Stimulated activated effector memory CD8-positive, alpha-beta T cell treated with anti-CD3 and anti-CD28 coated beads, Interleukin-12 subunit alpha, Interleukin-12 subunit beta, amount 100 ng/mL, for 72 hours (primary cell): ENCODE measurements at regions not wholly inside any gene's neighbourhood (a gene's known extent, or its start where the extent isn't known, plus 50 kb on each side); places are given as distances from the start of the nearest gene placed in this dataset.
"Not testable (repeated sequence)": the region's sequence is repeated elsewhere in the genome, so short reads cannot be mapped to it uniquely, and the experiment has no call there.

Experiments used
- ATAC-seq: fragments of 150-1000 bp; cut with Tn5 transposase; 2 replicates; pipeline ENCODE4 v1.10.0; 2021
- DNase-seq, 2 donors: peaks; one replicate each; pipeline ENCODE4 v3.0.0; 2021 to 2022; ENCODE audit warnings: low spot score in 2 of 2
- H3K27ac Mint-ChIP-seq: one replicate; pipeline ENCODE4 v1.8.0; 2022; ENCODE audit warnings: mild to moderate bottlenecking, mixed read lengths
- H3K36me3 Mint-ChIP-seq: one replicate; pipeline ENCODE4 v1.8.0; 2022; ENCODE audit warnings: mild to moderate bottlenecking, mixed read lengths
- H3K4me1 Mint-ChIP-seq: one replicate; pipeline ENCODE4 v1.8.0; 2022; ENCODE audit warnings: mixed read lengths
- H3K4me3 Mint-ChIP-seq: one replicate; pipeline ENCODE4 v1.8.0; 2022; ENCODE audit warnings: mild to moderate bottlenecking, mixed read lengths
- H3K9me3 Mint-ChIP-seq: one replicate; pipeline ENCODE4 v1.8.0; 2022; ENCODE audit warnings: mixed read lengths

DNA sequence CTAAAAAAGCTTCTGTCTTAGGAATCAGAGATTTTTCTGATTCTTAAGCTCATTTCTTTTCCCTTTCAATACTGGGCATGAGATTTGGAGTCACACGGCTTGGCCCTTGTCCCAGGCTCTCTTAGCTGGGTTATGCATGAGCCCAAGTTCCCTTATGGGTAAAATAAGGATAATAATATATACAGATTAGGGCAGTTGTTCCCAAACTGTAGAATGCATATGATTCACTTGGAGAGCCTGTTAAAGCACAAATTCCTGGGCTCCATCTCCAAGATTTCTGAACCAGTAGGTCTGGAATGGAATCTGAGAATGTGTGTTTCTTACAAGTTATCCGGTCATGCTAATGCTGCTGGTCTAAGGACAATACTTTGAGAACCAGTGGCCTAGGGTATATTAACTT lies 154.0 kb downstream of the REEP3 start:
- no peak overlapping the region for H3K4me3 Mint-ChIP-seq
- no peak overlapping the region for H3K27ac Mint-ChIP-seq
- DNase-seq (no peak), ATAC-seq (no peak)
- no peaks in the 10 kb centered on the region for H3K36me3 Mint-ChIP-seq
- H3K9me3 Mint-ChIP-seq = no peaks in the 10 kb centered on the region
- peaks cover 6% of the 10 kb centered on the region for H3K4me1 Mint-ChIP-seq

DNA sequence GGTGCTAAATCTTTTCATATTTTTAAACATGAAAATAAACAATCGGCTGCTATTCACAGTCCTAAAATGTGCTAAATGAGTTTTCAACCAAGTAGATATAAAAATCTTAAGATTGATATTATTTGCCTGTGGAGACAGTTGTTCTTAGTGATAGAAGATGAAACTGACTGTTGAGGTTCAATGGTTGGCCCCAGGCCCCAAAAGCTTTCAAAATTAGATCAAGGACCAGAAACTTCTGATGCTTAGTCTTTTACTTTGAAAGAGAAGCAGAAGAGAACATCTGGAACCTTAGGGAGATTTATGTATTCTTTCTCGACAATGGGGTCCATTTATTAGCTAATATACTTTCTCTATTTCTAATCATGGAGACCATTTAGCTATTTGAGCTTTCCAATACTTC lies 155.8 kb downstream of the REEP3 start:
- H3K27ac Mint-ChIP-seq = no peak overlapping the region
- no peak overlapping the region for H3K4me3 Mint-ChIP-seq
- no peaks in the 10 kb centered on the region for H3K9me3 Mint-ChIP-seq
- ATAC-seq (no peak), DNase-seq (no peak)
- H3K4me1 Mint-ChIP-seq = no peaks in the 10 kb centered on the region
- H3K36me3 Mint-ChIP-seq = no peaks in the 10 kb centered on the region

DNA sequence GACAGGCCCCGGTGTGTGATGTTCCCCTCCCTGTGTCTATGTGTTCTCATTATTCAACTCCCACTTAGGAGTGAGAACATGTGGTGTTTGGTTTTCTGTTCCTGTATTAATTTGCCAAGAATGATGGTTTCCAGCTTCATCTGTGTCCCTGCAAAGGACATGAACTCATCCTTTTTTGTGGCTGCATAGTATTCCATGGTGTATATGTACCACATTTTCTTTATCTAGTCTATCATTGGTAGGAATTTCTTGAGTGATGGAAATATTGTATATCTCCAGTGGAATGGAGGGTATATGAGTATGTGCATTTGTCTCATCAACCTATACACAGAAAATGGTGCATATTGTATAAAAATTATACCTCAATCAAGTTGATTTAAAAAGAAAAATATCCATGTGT lies 159.3 kb downstream of the REEP3 start:
- H3K4me3 Mint-ChIP-seq = not testable (repeated sequence)

GRCh38 chr10:63681993-63682697 lies 160.9 kb downstream of the REEP3 start:
- ATAC-seq (peak; percentile 91), DNase-seq (no peak)
- H3K9me3 Mint-ChIP-seq = no peaks in the 10 kb centered on the region
- H3K4me1 Mint-ChIP-seq = peaks cover 8% of the 10 kb centered on the region
- H3K27ac Mint-ChIP-seq = no peak overlapping the region
- no peak overlapping the region for H3K4me3 Mint-ChIP-seq
- H3K36me3 Mint-ChIP-seq = no peaks in the 10 kb centered on the region

More for the DNA sequence above, 159.3 kb downstream of the REEP3 start:
- H3K36me3 Mint-ChIP-seq, H3K9me3 Mint-ChIP-seq, DNase-seq, H3K4me1 Mint-ChIP-seq, H3K27ac Mint-ChIP-seq, ATAC-seq: not testable (repeated sequence)

GRCh38 chr10:63682698-63683052 lies 161.5 kb downstream of the REEP3 start:
- H3K27ac Mint-ChIP-seq, ATAC-seq, H3K4me3 Mint-ChIP-seq: not testable (repeated sequence)

GRCh38 chr10:63683223-63683622 lies 162.0 kb downstream of the REEP3 start:
- H3K4me3 Mint-ChIP-seq = no peak overlapping the region
- H3K4me1 Mint-ChIP-seq = peaks cover 8% of the 10 kb centered on the region
- no peak overlapping the region for H3K27ac Mint-ChIP-seq
- peak; percentile 62 for ATAC-seq
- H3K36me3 Mint-ChIP-seq = no peaks in the 10 kb centered on the region
- H3K9me3 Mint-ChIP-seq = no peaks in the 10 kb centered on the region
- DNase-seq = no peak

More at GRCh38 chr10:63682698-63683052, 161.5 kb downstream of the REEP3 start:
- not testable (repeated sequence) for DNase-seq, H3K4me1 Mint-ChIP-seq, H3K36me3 Mint-ChIP-seq, H3K9me3 Mint-ChIP-seq

DNA sequence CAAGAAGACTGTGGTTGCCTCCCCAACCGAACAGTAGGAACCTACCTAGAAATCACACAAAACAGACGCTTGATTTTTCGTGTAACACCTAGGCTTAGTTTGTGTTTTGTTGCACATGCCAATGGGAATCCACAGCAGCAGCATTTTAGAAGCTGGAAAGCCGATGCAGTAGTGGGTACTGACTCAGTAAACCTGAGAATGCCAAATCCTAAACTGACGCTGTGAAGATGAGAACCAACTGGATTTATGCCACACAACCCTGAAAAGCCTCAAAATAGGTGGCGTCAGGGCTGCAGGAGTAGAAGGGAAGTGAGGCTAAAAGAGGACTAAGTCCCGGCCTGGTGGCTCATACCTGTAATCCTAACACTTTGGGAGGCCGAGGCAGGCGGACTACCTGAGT lies 162.5 kb downstream of the REEP3 start:
- H3K4me1 Mint-ChIP-seq = peaks cover 8% of the 10 kb centered on the region
- no peaks in the 10 kb centered on the region for H3K9me3 Mint-ChIP-seq
- H3K4me3 Mint-ChIP-seq = no peak overlapping the region
- ATAC-seq (no peak), DNase-seq (no peak)
- H3K27ac Mint-ChIP-seq = no peak overlapping the region
- H3K36me3 Mint-ChIP-seq = no peaks in the 10 kb centered on the region

- H3K36me3 Mint-ChIP-seq = no peaks in the 10 kb centered on the region
- peaks cover 8% of the 10 kb centered on the region for H3K4me1 Mint-ChIP-seq
- H3K9me3 Mint-ChIP-seq = no peaks in the 10 kb centered on the region
- DNase-seq (no peak), ATAC-seq (no peak)
- no peak overlapping the region for H3K4me3 Mint-ChIP-seq
- H3K27ac Mint-ChIP-seq = no peak overlapping the region
Observed at GRCh38 chr10:63684257-63684936, 163.2 kb downstream of the REEP3 start.

DNA sequence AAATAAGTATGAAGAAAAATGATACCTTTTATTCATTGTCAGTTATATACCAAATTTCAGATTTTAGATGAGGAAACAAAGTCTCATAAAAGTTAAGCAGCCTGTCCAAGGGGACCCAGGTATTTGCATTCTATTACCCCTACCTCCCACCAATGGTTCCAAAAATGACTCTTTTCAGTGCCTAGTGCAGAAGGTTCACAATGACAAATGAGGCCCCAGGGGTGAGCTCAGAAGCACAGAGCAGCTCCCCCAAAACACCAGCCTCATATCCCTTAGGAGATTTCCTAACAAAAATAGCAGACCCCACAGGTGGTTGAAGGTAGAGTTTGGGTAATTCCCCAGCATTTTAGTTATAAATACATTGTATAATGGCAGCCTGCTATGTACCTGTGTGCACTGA lies 168.6 kb downstream of the REEP3 start:
- Mint-ChIP-seq H3K27ac (no peak overlapping the region), H3K36me3 (no peaks in the 10 kb centered on the region)

GRCh38 chr10:63692220-63692896 lies 171.2 kb downstream of the REEP3 start:
- no peak overlapping the region for H3K27ac Mint-ChIP-seq
- H3K36me3 Mint-ChIP-seq = no peaks in the 10 kb centered on the region
- no peak for DNase-seq
- H3K4me3 Mint-ChIP-seq = no peak overlapping the region
- ATAC-seq = no peak
- H3K4me1 Mint-ChIP-seq = no peaks in the 10 kb centered on the region
- no peaks in the 10 kb centered on the region for H3K9me3 Mint-ChIP-seq

More for the DNA sequence above, 168.6 kb downstream of the REEP3 start:
- Mint-ChIP-seq H3K9me3 (no peaks in the 10 kb centered on the region), H3K4me1 (no peaks in the 10 kb centered on the region), H3K4me3 (no peak overlapping the region)
- ATAC-seq (no peak), DNase-seq (no peak)

DNA sequence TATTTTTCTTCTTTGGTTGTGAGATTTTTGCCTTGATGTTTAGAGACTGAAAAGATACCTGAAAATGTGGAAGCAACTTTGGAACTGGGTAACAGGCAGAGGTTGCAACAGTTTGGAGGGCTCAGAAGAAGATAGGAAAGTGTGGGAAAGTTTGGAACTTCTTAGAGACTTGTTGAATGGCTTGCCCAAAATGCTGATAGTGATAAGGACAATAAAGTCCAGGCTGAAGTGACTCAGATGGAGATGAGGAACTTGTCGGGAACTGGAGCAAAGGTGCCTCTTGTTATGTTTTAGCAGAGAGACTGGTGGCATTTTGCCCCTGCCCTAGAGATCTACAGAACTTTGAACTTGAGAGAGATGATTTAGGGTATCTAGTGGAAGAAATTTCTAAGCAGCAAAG lies 171.8 kb downstream of the REEP3 start:
- ATAC-seq, H3K9me3 Mint-ChIP-seq, H3K36me3 Mint-ChIP-seq, H3K4me1 Mint-ChIP-seq, DNase-seq, H3K4me3 Mint-ChIP-seq, H3K27ac Mint-ChIP-seq: not testable (repeated sequence)

DNA sequence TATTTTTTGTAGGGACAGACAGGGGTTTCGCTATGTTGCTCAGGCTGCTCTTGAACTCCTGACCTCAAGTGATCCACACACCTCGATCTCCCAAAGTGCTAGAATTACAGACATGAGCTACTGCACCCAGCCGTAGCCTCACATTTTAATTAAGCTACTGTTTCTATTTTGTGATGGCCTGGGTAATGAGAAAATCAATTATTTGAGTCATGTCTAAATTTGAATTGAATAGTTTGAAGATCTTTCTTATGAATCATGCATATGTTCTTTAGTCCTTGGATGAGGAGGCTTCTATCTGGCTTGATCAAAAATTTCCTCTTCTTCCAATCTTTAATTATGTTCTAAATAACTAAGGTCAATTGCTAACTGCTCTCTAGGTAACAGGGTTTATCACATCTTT lies 175.0 kb downstream of the REEP3 start:
- no peak for ATAC-seq
- H3K27ac Mint-ChIP-seq = no peak overlapping the region
- no peaks in the 10 kb centered on the region for H3K9me3 Mint-ChIP-seq
- peaks cover 20% of the 10 kb centered on the region for H3K4me1 Mint-ChIP-seq
- no peak for DNase-seq
- H3K4me3 Mint-ChIP-seq = no peak overlapping the region
- no peaks in the 10 kb centered on the region for H3K36me3 Mint-ChIP-seq

GRCh38 chr10:63697956-63698786 lies 177.0 kb downstream of the REEP3 start:
- H3K9me3 Mint-ChIP-seq = no peaks in the 10 kb centered on the region
- H3K4me1 Mint-ChIP-seq = peaks cover 20% of the 10 kb centered on the region
- DNase-seq = no peak
- H3K36me3 Mint-ChIP-seq = no peaks in the 10 kb centered on the region
- H3K27ac Mint-ChIP-seq = no peak overlapping the region
- no peak overlapping the region for H3K4me3 Mint-ChIP-seq
- ATAC-seq = no peak

- Mint-ChIP-seq H3K4me1 (peaks cover 20% of the 10 kb centered on the region), H3K9me3 (no peaks in the 10 kb centered on the region), H3K27ac (peak overlapping the region; percentile 14), H3K36me3 (no peaks in the 10 kb centered on the region), H3K4me3 (no peak overlapping the region)
- ATAC-seq (no peak), DNase-seq (no peak)
Observed at GRCh38 chr10:63698787-63699150, 177.6 kb downstream of the REEP3 start.
